Esophagus muscularis mucosa (tissue), 4 donors: ENCODE measurements at regions not wholly inside any gene's neighbourhood (a gene's known extent, or its start where the extent isn't known, plus 50 kb on each side); places are given as distances from the start of the nearest gene placed in this dataset.

Experiments
- CTCF ChIP-seq, 3 experiments: fragments of 200-600 bp in 2 of 3; fragments of 450-650 bp in 1 of 3; sonication (generic) in 2 of 3; IDR thresholded peaks; one replicate each; pipeline ENCODE4 v1.5.1; 2017 to 2019; ENCODE audit warnings: antibody characterized with exemption in 3 of 3, mild to moderate bottlenecking in 2 of 3, moderate library complexity in 1 of 3
- EP300 ChIP-seq: sonication (generic); formaldehyde crosslinking; IDR thresholded peaks from one replicate; pipeline ENCODE4 v1.6.1; 2017; ENCODE audit warnings: antibody characterized with exemption
- POLR2A ChIP-seq: fragments of 450-650 bp; IDR thresholded peaks from one replicate; pipeline ENCODE4 v1.6.1; 2017; ENCODE audit warnings: antibody characterized with exemption, moderate library complexity, mild to moderate bottlenecking, low read depth

DNA sequence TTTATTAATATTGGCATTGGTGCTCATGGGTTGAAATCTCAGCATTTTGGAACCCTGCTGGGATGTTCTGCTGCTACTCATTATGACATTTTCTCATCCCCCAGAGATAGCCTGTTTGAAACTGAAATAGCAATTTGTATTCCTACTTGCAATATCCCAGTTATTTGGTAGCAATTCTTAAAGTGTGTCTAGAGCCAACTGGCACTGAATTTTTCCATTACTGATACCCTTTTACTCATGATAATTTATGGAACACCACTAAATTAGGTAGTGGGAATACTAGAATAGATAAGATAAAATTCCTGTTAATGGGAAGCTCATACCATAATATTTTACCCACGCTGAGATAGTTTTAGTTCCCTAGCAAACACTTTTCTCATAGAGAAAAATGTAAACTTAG, 309.3 kb downstream of the SV2B start:
- TF ChIP-seq CTCF (IDR thresholded peaks at IDR 0.05) (no peak), POLR2A (no peak), EP300 (no peak)
